ENCODE measurements at regions not wholly inside any gene's neighbourhood (a gene's known extent, or its start where the extent isn't known, plus 50 kb on each side); places are given as distances from the start of the nearest gene placed in this dataset.

- no peak for TF ChIP-seq EZH2 (IDR thresholded peaks at IDR 0.05; ENCODE audit: insufficient read depth, poor library complexity, severe bottlenecking)
- no peak for TF ChIP-seq EZH2phosphoT487 (IDR thresholded peaks at IDR 0.05; ENCODE audit: insufficient read depth, low read depth)
These were observed 722.9 kb upstream of the RGMB start for GRCh38 chr5:98050583-98050982.

Measured in GM23248 (cell line).